GM13977 (cell line): ENCODE measurements at regions not wholly inside any gene's neighbourhood (a gene's known extent, or its start where the extent isn't known, plus 50 kb on each side); places are given as distances from the start of the nearest gene placed in this dataset.

Experiments used
- DNase-seq: peaks from one replicate; pipeline ENCODE4 v3.0.0; 2012; ENCODE audit warnings: low spot score
- CTCF ChIP-seq: IDR thresholded peaks from 2 replicates; pipeline ENCODE4 v1.5.1; 2012; ENCODE audit warnings: mild to moderate bottlenecking, control low read depth; ENCODE audit not compliant: insufficient read depth; ENCODE audit errors: extremely low read depth, missing control alignments
- in situ Hi-C: fragments of 300-500 bp; cut with MboI; formaldehyde crosslinking; loops from one replicate; pipeline ENCODE4 v1.12.0; 2022; ENCODE audit warnings: low sequenced_read_pairs, low pct_unique_long_range_greater_than_20kb, mixed read lengths, inconsistent platforms; ENCODE audit not compliant: unreplicated experiment

GRCh38 chr5:52523701-52524100 is 264.0 kb upstream of the ITGA1 start:
- no peak for DNase-seq
- in situ Hi-C loops, result no loop called here
- no peak for TF ChIP-seq CTCF

- in situ Hi-C loops, result no loop called here
- no peak for TF ChIP-seq CTCF
- DNase-seq, result no peak
These were observed 256.6 kb upstream of the ITGA1 start for GRCh38 chr5:52531105-52531504.

GRCh38 chr5:52543594-52543993 is 244.1 kb upstream of the ITGA1 start:
- TF ChIP-seq CTCF, result no peak
- in situ Hi-C loops, result no loop called here
- DNase-seq, result no peak

GRCh38 chr5:52544738-52545137 is 243.0 kb upstream of the ITGA1 start:
- DNase-seq, result no peak
- TF ChIP-seq CTCF, result no peak
- in situ Hi-C loops, result no loop called here

GRCh38 chr5:52554293-52554692 is 233.4 kb upstream of the ITGA1 start:
- no peak for DNase-seq
- TF ChIP-seq CTCF, result no peak
- in situ Hi-C loops, result no loop called here

- in situ Hi-C loops, result no loop called here
- no peak for TF ChIP-seq CTCF
- DNase-seq, result no peak
These were observed 227.3 kb upstream of the ITGA1 start for GRCh38 chr5:52560366-52560765.

- in situ Hi-C loops, result no loop called here
- no peak for DNase-seq
- TF ChIP-seq CTCF, result no peak
These were observed 225.2 kb upstream of the ITGA1 start for GRCh38 chr5:52562473-52562872.
